A549 (cell line): ENCODE measurements at regions not wholly inside any gene's neighbourhood (a gene's known extent, or its start where the extent isn't known, plus 50 kb on each side); places are given as distances from the start of the nearest gene placed in this dataset.

Experiments used
- ATAC-seq, 2 experiments: fragments of 200-7000 bp in 1 of 2; fragments of >200 bp in 1 of 2; cut with Nextera tagmentation in 1 of 2; cut with Tn5 transposase in 1 of 2; 3 replicates each; pipeline versions ENCODE4 v1.8.0 to v1.9.1; 2018 to 2020; ENCODE audit warnings: mild to moderate bottlenecking in 1 of 2, moderate library complexity in 1 of 2
- CTCF ChIA-PET: fragments of 300-600 bp; sonication (Branson Sonifier 250); formaldehyde crosslinking; extraction: SDS; loops from one replicate; lab custom pipeline; 2021; ENCODE audit warnings: antibody characterized with exemption, inconsistent platforms; lab: Yijun Ruan, JAX
- POLR2A ChIA-PET: fragments of 350-600 bp; formaldehyde crosslinking; extraction: SDS; loops from one replicate; lab custom pipeline; 2021; ENCODE audit warnings: antibody characterized with exemption, inconsistent platforms; lab: Yijun Ruan, JAX
- DNase-seq, 2 experiments: peaks; one replicate each; pipeline versions ENCODE4 v3.0.0 to v3.0.0-alpha.2; 2011 to 2016; ENCODE audit warnings: low read depth in 1 of 2, low spot score in 1 of 2
- FAIRE-seq: peaks from 2 replicates; lab custom pipeline; 2011; peaks lifted over from hg19 to GRCh38; lab: Jason Lieb, UNC
- H3K27ac ChIP-seq, 2 experiments: fragments of >200 bp; sonication (Bioruptor Twin); formaldehyde crosslinking; 3 replicates each; pipeline ENCODE4 v1.5.1; 2016 to 2017
- H3K4me1 ChIP-seq: fragments of >200 bp; sonication (Bioruptor Twin); formaldehyde crosslinking; 3 replicates; pipeline ENCODE4 v1.6.1; 2016
- H3K4me2 ChIP-seq: fragments of >200 bp; sonication (Bioruptor Twin); formaldehyde crosslinking; 3 replicates; pipeline ENCODE4 v1.6.1; 2016
- H3K4me3 ChIP-seq: fragments of >200 bp; sonication (Bioruptor Twin); formaldehyde crosslinking; 3 replicates; pipeline ENCODE4 v1.5.1; 2016
- H3K9me3 ChIP-seq: fragments of >200 bp; sonication (Bioruptor Twin); formaldehyde crosslinking; 3 replicates; pipeline ENCODE4 v1.6.1; 2016
- BCL3 ChIP-seq: fragments of >200 bp; sonication (Bioruptor Twin); formaldehyde crosslinking; IDR thresholded peaks from 3 replicates; pipeline ENCODE4 v1.6.1; 2016
- CEBPB ChIP-seq, 2 experiments: fragments of >200 bp in 1 of 2; sonication (Bioruptor Twin) in 1 of 2; formaldehyde crosslinking in 1 of 2; IDR thresholded peaks; 2 replicates each; pipeline ENCODE4 v1.6.1; 2012 to 2016
- CHD2 ChIP-seq: fragments of 150-350 bp; IDR thresholded peaks from 2 replicates; pipeline ENCODE4 v1.6.1; 2014; ENCODE audit warnings: low read length; ENCODE audit not compliant: partially characterized antibody
- E2F6 ChIP-seq: IDR thresholded peaks from 2 replicates; pipeline ENCODE4 v1.6.1; 2012; ENCODE audit warnings: low read depth, borderline replicate concordance
- EHF ChIP-seq: fragments of 250-450 bp; sonication (Bioruptor Pico); IDR thresholded peaks from 2 replicates; pipeline ENCODE4 v1.5.0; 2020; ENCODE audit warnings: mild to moderate bottlenecking
- ESRRA ChIP-seq: fragments of 150-350 bp; IDR thresholded peaks from 2 replicates; pipeline ENCODE4 v1.6.1; 2014; ENCODE audit warnings: mild to moderate bottlenecking, low read length, borderline replicate concordance
- FOSB ChIP-seq: fragments of 250-450 bp; sonication (Bioruptor Pico); IDR thresholded peaks from 2 replicates; pipeline ENCODE4 v1.5.0; 2020; ENCODE audit warnings: mild to moderate bottlenecking, moderate library complexity
- HOXA7 ChIP-seq: fragments of 250-450 bp; sonication (Bioruptor Pico); IDR thresholded peaks from 2 replicates; pipeline ENCODE4 v1.5.0; 2020; ENCODE audit warnings: mild to moderate bottlenecking, moderate library complexity
- JUN ChIP-seq, 2 experiments: fragments of >200 bp; sonication (Bioruptor Twin); formaldehyde crosslinking; IDR thresholded peaks; 2 replicates in 1 of 2; 3 replicates in 1 of 2; pipeline ENCODE4 v1.6.1; 2016 to 2017
- JUNB ChIP-seq: fragments of >200 bp; sonication (Bioruptor Twin); formaldehyde crosslinking; IDR thresholded peaks from 2 replicates; pipeline ENCODE4 v1.6.1; 2016
- KDM1A ChIP-seq: fragments of 200-600 bp; sonication (generic); IDR thresholded peaks from 2 replicates; pipeline ENCODE4 v1.6.1; 2016; ENCODE audit warnings: low read depth, mild to moderate bottlenecking
- NFE2L2 ChIP-seq: fragments of 150-350 bp; conservative IDR thresholded peaks from 2 replicates; pipeline ENCODE4 v1.6.1; 2014; ENCODE audit warnings: low read length
- REST ChIP-seq: fragments of 200-600 bp; sonication (generic); IDR thresholded peaks from 2 replicates; pipeline ENCODE4 v1.6.1; 2016; ENCODE audit warnings: antibody characterized with exemption, mild to moderate bottlenecking, moderate library complexity
- SMC3 ChIP-seq: fragments of >200 bp; sonication (Bioruptor Twin); formaldehyde crosslinking; IDR thresholded peaks from 3 replicates; pipeline ENCODE4 v1.6.1; 2018; ENCODE audit warnings: inconsistent platforms
- TFCP2L1 ChIP-seq: fragments of 250-450 bp; sonication (Bioruptor Pico); IDR thresholded peaks from 2 replicates; pipeline ENCODE4 v1.5.0; 2021; ENCODE audit warnings: mild to moderate bottlenecking
- USF2 ChIP-seq: fragments of 450-650 bp; IDR thresholded peaks from 2 replicates; pipeline ENCODE4 v1.6.1; 2014; ENCODE audit warnings: antibody characterized with exemption
- ZC3H11A ChIP-seq: fragments of 450-650 bp; IDR thresholded peaks from 2 replicates; pipeline ENCODE4 v1.6.1; 2014; ENCODE audit warnings: antibody characterized with exemption, mild to moderate bottlenecking
- ZNF302 ChIP-seq: fragments of 250-450 bp; sonication (Bioruptor Pico); IDR thresholded peaks from 2 replicates; pipeline ENCODE4 v1.9.0; 2021; ENCODE audit warnings: inconsistent platforms, mild to moderate bottlenecking, moderate library complexity
- ZSCAN20 ChIP-seq: fragments of 250-450 bp; sonication (Bioruptor Pico); IDR thresholded peaks from 2 replicates; pipeline ENCODE4 v1.8.0; 2022; ENCODE audit warnings: mild to moderate bottlenecking, moderate library complexity
- WGBS: methylation state at CpG from one replicate; pipeline ENCODE4 v1.1.6; 2017; ENCODE audit errors: missing lambda C conversion rate; 5-methylcytosine and 5-hydroxymethylcytosine counted together
- TF ChIP-seq, protein P1 (sequence below): IDR thresholded peaks from 2 replicates; pipeline ENCODE4 v1.6.1; 2012
- TF ChIP-seq, protein P2 (sequence below): fragments of 250-450 bp; sonication (Bioruptor Pico); IDR thresholded peaks from 2 replicates; pipeline ENCODE4 v1.5.0; 2021; ENCODE audit warnings: mild to moderate bottlenecking, moderate library complexity, borderline replicate concordance
- TF ChIP-seq, protein P3 (sequence below): IDR thresholded peaks from 2 replicates; pipeline ENCODE4 v1.6.1; 2012
- TF ChIP-seq, protein P4 (sequence below): fragments of >200 bp; sonication (Bioruptor Twin); formaldehyde crosslinking; IDR thresholded peaks from 2 replicates; pipeline ENCODE4 v1.6.1; 2016
- TF ChIP-seq, protein P5 (sequence below): fragments of 250-450 bp; sonication (Bioruptor Pico); IDR thresholded peaks from 2 replicates; pipeline ENCODE4 v1.5.0; 2020; ENCODE audit warnings: low read depth, mild to moderate bottlenecking, moderate library complexity

GRCh38 chr15:93298901-93299300 is 209.9 kb upstream of the RGMA start:
- H3K4me1 ChIP-seq = no peaks in the 10 kb centered on the region
- H3K27ac ChIP-seq = no peak overlapping the region
- H3K4me3 ChIP-seq = no peak overlapping the region
- 59% methylated on average over 9 of the region's 9 CpGs for WGBS
- POLR2A ChIA-PET = no interaction called here
- ATAC-seq (no peak), DNase-seq (no peak), FAIRE-seq (no peak)
- CTCF ChIA-PET = no interaction called here
- TF ChIP-seq FOSB (no peak), TFCP2L1 (CRISPR knock-in tag) (no peak), ZNF302 (CRISPR knock-in tag) (no peak), HOXA7 (no peak), ZC3H11A (no peak), CEBPB (IDR thresholded peaks at IDR 0.05) (no peak), CHD2 (no peak), EHF (CRISPR knock-in tag) (no peak), REST (no peak), JUN (IDR thresholded peaks at IDR 0.05) (no peak), NFE2L2 (no peak), ZSCAN20 (CRISPR knock-in tag) (no peak), ESRRA (no peak)
- TF ChIP-seq, protein P1, sequence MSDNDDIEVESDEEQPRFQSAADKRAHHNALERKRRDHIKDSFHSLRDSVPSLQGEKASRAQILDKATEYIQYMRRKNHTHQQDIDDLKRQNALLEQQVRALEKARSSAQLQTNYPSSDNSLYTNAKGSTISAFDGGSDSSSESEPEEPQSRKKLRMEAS = no peak
- TF ChIP-seq, protein P2, sequence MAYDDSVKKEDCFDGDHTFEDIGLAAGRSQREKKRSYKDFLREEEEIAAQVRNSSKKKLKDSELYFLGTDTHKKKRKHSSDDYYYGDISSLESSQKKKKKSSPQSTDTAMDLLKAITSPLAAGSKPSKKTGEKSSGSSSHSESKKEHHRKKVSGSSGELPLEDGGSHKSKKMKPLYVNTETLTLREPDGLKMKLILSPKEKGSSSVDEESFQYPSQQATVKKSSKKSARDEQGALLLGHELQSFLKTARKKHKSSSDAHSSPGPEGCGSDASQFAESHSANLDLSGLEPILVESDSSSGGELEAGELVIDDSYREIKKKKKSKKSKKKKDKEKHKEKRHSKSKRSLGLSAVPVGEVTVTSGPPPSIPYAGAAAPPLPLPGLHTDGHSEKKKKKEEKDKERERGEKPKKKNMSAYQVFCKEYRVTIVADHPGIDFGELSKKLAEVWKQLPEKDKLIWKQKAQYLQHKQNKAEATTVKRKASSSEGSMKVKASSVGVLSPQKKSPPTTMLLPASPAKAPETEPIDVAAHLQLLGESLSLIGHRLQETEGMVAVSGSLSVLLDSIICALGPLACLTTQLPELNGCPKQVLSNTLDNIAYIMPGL (CRISPR knock-in tag) = no peak
- TF ChIP-seq, protein P3, sequence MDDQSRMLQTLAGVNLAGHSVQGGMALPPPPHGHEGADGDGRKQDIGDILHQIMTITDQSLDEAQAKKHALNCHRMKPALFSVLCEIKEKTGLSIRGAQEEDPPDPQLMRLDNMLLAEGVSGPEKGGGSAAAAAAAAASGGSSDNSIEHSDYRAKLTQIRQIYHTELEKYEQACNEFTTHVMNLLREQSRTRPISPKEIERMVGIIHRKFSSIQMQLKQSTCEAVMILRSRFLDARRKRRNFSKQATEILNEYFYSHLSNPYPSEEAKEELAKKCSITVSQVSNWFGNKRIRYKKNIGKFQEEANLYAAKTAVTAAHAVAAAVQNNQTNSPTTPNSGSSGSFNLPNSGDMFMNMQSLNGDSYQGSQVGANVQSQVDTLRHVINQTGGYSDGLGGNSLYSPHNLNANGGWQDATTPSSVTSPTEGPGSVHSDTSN = no peak
- TF ChIP-seq, protein P4, sequence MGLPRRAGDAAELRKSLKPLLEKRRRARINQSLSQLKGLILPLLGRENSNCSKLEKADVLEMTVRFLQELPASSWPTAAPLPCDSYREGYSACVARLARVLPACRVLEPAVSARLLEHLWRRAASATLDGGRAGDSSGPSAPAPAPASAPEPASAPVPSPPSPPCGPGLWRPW = no peak
- H3K9me3 ChIP-seq = no peaks in the 10 kb centered on the region
- no peak overlapping the region for H3K4me2 ChIP-seq

GRCh38 chr15:93296759-93297500 is 207.9 kb upstream of the RGMA start:
- no peak for ATAC-seq
- ChIA-PET POLR2A (no interaction called here), CTCF (interaction anchor here (0.6 kb wide), 1 partner anchor 419 kb away, joined by 3 read pairs; no protein-coding TSS in a partner anchor)
- DNase-seq = no peak
- no peak overlapping the region for H3K4me2 ChIP-seq
- H3K9me3 ChIP-seq = no peaks in the 10 kb centered on the region
- 18% methylated on average over 6 of the region's 6 CpGs for WGBS
- no peaks in the 10 kb centered on the region for H3K4me1 ChIP-seq
- H3K27ac ChIP-seq = no peak overlapping the region
- no peak for FAIRE-seq
- no peak overlapping the region for H3K4me3 ChIP-seq
- no peak for TF ChIP-seq JUNB
- no peak for TF ChIP-seq BCL3
- TF ChIP-seq, protein P4 = no peak
- TF ChIP-seq SMC3 = no peak
- TF ChIP-seq E2F6 = no peak
- TF ChIP-seq USF2 = no peak
- TF ChIP-seq KDM1A = no peak
- TF ChIP-seq, protein P5, sequence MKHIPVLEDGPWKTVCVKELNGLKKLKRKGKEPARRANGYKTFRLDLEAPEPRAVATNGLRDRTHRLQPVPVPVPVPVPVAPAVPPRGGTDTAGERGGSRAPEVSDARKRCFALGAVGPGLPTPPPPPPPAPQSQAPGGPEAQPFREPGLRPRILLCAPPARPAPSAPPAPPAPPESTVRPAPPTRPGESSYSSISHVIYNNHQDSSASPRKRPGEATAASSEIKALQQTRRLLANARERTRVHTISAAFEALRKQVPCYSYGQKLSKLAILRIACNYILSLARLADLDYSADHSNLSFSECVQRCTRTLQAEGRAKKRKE = no peak
